HEK293 (cell line): ENCODE measurements at regions not wholly inside any gene's neighbourhood (a gene's known extent, or its start where the extent isn't known, plus 50 kb on each side); places are given as distances from the start of the nearest gene placed in this dataset.

Experiments used
- CTCF ChIA-PET: fragments of 350-600 bp; formaldehyde crosslinking; extraction: SDS; loops from one replicate; lab custom pipeline; 2021; ENCODE audit warnings: antibody characterized with exemption; lab: Yijun Ruan, JAX
- POLR2A ChIA-PET: fragments of 300-600 bp; formaldehyde crosslinking; extraction: SDS; loops from one replicate; lab custom pipeline; 2020; ENCODE audit warnings: antibody characterized with exemption, inconsistent platforms; lab: Yijun Ruan, JAX
- H3K27ac ChIP-seq: fragments of 200-500 bp; sonication (Bioruptor generic); 2 replicates; pipeline ENCODE4 v1.5.1; 2014; ENCODE audit warnings: low read depth, low read length, control low read depth, inconsistent platforms; ENCODE audit errors: extremely low read depth
- H3K36me3 ChIP-seq, 2 experiments: fragments of 200-500 bp in 1 of 2; sonication (Bioruptor generic) in 1 of 2; 1 replicate in 1 of 2; 2 replicates in 1 of 2; pipeline ENCODE4 v1.5.1; 2014 to 2017; ENCODE audit warnings: inconsistent platforms in 2 of 2, low read length in 2 of 2; ENCODE audit not compliant: control insufficient read depth in 2 of 2, insufficient read depth in 1 of 2
- H3K4me1 ChIP-seq: fragments of 200-500 bp; sonication (Bioruptor generic); 2 replicates; pipeline ENCODE4 v1.5.1; 2014; ENCODE audit warnings: mild to moderate bottlenecking, low read length, inconsistent platforms; ENCODE audit not compliant: control insufficient read depth, insufficient read depth
- H3K4me3 ChIP-seq: 2 replicates; pipeline ENCODE4 v1.5.1; 2011; ENCODE audit warnings: low read depth, mild to moderate bottlenecking, control low read depth, low read length, moderate library complexity
- H3K9me3 ChIP-seq: fragments of 200-500 bp; sonication (Bioruptor generic); 2 replicates; pipeline ENCODE4 v1.5.1; 2014; ENCODE audit warnings: low read depth, low read length, inconsistent platforms; ENCODE audit not compliant: control insufficient read depth, insufficient read depth
- HOXC10 ChIP-seq: sonication (generic); formaldehyde crosslinking; IDR thresholded peaks from 2 replicates; pipeline ENCODE4 v1.8.1; 2023; ENCODE audit warnings: mild to moderate bottlenecking, missing genetic modification reagents
- SP7 ChIP-seq: fragments of 450-650 bp; formaldehyde crosslinking; IDR thresholded peaks from 2 replicates; pipeline ENCODE4 v1.5.1; 2016; ENCODE audit warnings: missing biosample characterization, missing genetic modification characterization
- ZBTB7A ChIP-seq: fragments of 450-650 bp; formaldehyde crosslinking; IDR thresholded peaks from 2 replicates; pipeline ENCODE4 v1.5.1; 2016; ENCODE audit warnings: low read depth, missing biosample characterization, missing genetic modification characterization
- ZNF16 ChIP-seq: fragments of 450-650 bp; formaldehyde crosslinking; IDR thresholded peaks from 2 replicates; pipeline ENCODE4 v1.5.1; 2016; ENCODE audit warnings: low read depth, missing biosample characterization, missing genetic modification characterization
- ZNF175 ChIP-seq: fragments of 450-650 bp; formaldehyde crosslinking; IDR thresholded peaks from 2 replicates; pipeline ENCODE4 v1.5.1; 2016; ENCODE audit warnings: missing biosample characterization, missing genetic modification characterization
- ZNF211 ChIP-seq: fragments of 450-650 bp; formaldehyde crosslinking; IDR thresholded peaks from 2 replicates; pipeline ENCODE4 v1.5.1; 2016; ENCODE audit warnings: low read depth, missing biosample characterization, missing genetic modification characterization
- ZNF514 ChIP-seq: fragments of 450-650 bp; formaldehyde crosslinking; IDR thresholded peaks from 2 replicates; pipeline ENCODE4 v1.5.1; 2016; ENCODE audit warnings: missing biosample characterization, missing genetic modification characterization
- ZNF571 ChIP-seq: fragments of 450-650 bp; formaldehyde crosslinking; IDR thresholded peaks from 2 replicates; pipeline ENCODE4 v1.5.0; 2017; ENCODE audit warnings: missing biosample characterization, missing genetic modification characterization
- ZNF658 ChIP-seq: fragments of 450-650 bp; formaldehyde crosslinking; IDR thresholded peaks from 2 replicates; pipeline ENCODE4; 2016; ENCODE audit warnings: missing biosample characterization, missing genetic modification characterization
- ZSCAN23 ChIP-seq: fragments of 450-650 bp; formaldehyde crosslinking; IDR thresholded peaks from 2 replicates; pipeline ENCODE4 v1.5.1; 2016; ENCODE audit warnings: missing biosample characterization, missing genetic modification characterization
- TF ChIP-seq, protein P1 (sequence below): fragments of 450-650 bp; formaldehyde crosslinking; IDR thresholded peaks from 2 replicates; pipeline ENCODE4 v1.5.1; 2017; ENCODE audit warnings: missing biosample characterization, missing genetic modification characterization
- TF ChIP-seq, protein P2 (sequence below): fragments of 450-650 bp; formaldehyde crosslinking; IDR thresholded peaks from 2 replicates; pipeline ENCODE4 v1.5.1; 2017; ENCODE audit warnings: missing biosample characterization, mild to moderate bottlenecking, missing genetic modification characterization, moderate library complexity
- TF ChIP-seq, protein P3 (sequence below): fragments of 450-650 bp; formaldehyde crosslinking; IDR thresholded peaks from 2 replicates; pipeline ENCODE4 v1.5.1; 2016; ENCODE audit warnings: missing biosample characterization, missing genetic modification characterization
- TF ChIP-seq, protein P4 (sequence below): fragments of 450-650 bp; formaldehyde crosslinking; IDR thresholded peaks from 2 replicates; pipeline ENCODE4 v1.5.1; 2016; ENCODE audit warnings: missing biosample characterization, missing genetic modification characterization, borderline replicate concordance
- TF ChIP-seq, protein P5 (sequence below): fragments of 450-650 bp; formaldehyde crosslinking; IDR thresholded peaks from 2 replicates; pipeline ENCODE4 v1.5.1; 2016; ENCODE audit warnings: missing biosample characterization, missing genetic modification characterization

DNA sequence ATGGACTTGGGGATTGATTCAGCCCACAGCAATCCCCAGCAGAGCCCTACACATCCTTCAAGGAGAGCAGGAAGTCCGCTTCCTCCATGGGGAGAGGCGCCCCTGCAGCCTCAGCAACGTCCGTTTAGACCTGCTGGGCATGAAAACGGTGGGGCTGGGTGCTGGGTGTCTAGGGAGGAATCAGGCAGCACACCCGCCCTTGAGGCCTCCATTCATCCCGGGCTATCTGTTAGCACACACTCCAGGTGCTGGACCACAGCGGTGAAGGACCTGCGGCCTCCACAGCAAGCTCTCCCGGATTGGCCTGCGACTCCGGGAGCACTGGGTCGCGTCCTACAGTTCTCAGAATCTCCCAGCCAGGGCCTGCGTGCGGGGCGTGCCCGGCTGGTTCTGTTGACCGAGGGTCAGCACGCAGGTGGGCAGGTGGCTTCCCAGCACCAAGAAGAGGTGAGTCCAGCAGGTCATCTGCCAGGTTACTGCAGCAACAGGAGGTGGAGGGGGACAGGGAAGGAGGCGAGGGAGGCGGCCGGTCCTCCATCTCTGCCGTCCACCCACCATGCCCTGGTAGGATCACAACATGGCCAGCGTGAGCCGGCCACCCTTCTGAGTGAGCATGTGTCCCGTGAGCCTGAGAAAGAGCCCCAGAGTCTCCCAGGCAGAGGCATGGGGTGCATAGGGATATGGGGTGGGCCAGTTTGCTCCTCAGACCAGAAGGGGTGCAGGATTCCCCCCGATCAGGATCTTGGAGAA, 96.6 kb downstream of the RIPK4 start (continued):
- TF ChIP-seq ZNF658 (tag by site-specific recombination) (no peak), ZNF571 (no peak)
- TF ChIP-seq, protein P1, sequence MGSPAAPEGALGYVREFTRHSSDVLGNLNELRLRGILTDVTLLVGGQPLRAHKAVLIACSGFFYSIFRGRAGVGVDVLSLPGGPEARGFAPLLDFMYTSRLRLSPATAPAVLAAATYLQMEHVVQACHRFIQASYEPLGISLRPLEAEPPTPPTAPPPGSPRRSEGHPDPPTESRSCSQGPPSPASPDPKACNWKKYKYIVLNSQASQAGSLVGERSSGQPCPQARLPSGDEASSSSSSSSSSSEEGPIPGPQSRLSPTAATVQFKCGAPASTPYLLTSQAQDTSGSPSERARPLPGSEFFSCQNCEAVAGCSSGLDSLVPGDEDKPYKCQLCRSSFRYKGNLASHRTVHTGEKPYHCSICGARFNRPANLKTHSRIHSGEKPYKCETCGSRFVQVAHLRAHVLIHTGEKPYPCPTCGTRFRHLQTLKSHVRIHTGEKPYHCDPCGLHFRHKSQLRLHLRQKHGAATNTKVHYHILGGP, result no peak

DNA sequence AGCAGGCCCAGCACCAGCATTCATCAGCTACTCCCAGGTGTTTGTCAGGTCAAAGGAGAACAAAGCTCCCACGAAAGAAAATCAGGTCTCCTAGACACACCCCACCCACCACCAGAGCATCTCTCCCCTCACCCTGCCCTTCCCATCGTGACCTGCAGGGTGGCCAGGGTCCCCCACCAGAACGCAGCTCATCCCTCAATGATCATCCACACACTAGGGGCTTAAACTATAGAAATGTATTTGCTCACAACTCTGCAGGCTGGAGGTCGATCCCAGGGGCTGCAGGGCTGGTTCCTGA, 97.4 kb downstream of the RIPK4 start:
- POLR2A ChIA-PET, result no interaction called here
- Histone ChIP-seq H3K4me1 (no peaks in the 10 kb centered on the region), H3K4me3 (no peak overlapping the region)
- TF ChIP-seq, protein P2, sequence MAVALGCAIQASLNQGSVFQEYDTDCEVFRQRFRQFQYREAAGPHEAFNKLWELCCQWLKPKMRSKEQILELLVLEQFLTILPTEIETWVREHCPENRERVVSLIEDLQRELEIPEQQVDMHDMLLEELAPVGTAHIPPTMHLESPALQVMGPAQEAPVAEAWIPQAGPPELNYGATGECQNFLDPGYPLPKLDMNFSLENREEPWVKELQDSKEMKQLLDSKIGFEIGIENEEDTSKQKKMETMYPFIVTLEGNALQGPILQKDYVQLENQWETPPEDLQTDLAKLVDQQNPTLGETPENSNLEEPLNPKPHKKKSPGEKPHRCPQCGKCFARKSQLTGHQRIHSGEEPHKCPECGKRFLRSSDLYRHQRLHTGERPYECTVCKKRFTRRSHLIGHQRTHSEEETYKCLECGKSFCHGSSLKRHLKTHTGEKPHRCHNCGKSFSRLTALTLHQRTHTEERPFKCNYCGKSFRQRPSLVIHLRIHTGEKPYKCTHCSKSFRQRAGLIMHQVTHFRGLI (tag by site-specific recombination), result no peak
- TF ChIP-seq HOXC10, result no peak
- no peak for TF ChIP-seq ZBTB7A (tag by site-specific recombination)
- TF ChIP-seq SP7, result no peak
- no peak for TF ChIP-seq ZSCAN23 (tag by site-specific recombination)
- no peak for TF ChIP-seq ZNF16 (tag by site-specific recombination)
- no peak for TF ChIP-seq ZNF211
- TF ChIP-seq ZNF514, result no peak
- TF ChIP-seq, protein P3, sequence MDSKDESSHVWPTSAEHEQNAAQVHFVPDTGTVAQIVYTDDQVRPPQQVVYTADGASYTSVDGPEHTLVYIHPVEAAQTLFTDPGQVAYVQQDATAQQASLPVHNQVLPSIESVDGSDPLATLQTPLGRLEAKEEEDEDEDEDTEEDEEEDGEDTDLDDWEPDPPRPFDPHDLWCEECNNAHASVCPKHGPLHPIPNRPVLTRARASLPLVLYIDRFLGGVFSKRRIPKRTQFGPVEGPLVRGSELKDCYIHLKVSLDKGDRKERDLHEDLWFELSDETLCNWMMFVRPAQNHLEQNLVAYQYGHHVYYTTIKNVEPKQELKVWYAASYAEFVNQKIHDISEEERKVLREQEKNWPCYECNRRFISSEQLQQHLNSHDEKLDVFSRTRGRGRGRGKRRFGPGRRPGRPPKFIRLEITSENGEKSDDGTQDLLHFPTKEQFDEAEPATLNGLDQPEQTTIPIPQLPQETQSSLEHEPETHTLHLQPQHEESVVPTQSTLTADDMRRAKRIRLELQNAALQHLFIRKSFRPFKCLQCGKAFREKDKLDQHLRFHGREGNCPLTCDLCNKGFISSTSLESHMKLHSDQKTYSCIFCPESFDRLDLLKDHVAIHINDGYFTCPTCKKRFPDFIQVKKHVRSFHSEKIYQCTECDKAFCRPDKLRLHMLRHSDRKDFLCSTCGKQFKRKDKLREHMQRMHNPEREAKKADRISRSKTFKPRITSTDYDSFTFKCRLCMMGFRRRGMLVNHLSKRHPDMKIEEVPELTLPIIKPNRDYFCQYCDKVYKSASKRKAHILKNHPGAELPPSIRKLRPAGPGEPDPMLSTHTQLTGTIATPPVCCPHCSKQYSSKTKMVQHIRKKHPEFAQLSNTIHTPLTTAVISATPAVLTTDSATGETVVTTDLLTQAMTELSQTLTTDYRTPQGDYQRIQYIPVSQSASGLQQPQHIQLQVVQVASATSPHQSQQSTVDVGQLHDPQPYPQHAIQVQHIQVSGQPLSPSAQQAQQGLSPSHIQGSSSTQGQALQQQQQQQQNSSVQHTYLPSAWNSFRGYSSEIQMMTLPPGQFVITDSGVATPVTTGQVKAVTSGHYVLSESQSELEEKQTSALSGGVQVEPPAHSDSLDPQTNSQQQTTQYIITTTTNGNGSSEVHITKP (tag by site-specific recombination), result no peak
- TF ChIP-seq, protein P4, sequence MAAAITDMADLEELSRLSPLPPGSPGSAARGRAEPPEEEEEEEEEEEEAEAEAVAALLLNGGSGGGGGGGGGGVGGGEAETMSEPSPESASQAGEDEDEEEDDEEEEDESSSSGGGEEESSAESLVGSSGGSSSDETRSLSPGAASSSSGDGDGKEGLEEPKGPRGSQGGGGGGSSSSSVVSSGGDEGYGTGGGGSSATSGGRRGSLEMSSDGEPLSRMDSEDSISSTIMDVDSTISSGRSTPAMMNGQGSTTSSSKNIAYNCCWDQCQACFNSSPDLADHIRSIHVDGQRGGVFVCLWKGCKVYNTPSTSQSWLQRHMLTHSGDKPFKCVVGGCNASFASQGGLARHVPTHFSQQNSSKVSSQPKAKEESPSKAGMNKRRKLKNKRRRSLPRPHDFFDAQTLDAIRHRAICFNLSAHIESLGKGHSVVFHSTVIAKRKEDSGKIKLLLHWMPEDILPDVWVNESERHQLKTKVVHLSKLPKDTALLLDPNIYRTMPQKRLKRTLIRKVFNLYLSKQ (tag by site-specific recombination), result no peak
- TF ChIP-seq, protein P5, sequence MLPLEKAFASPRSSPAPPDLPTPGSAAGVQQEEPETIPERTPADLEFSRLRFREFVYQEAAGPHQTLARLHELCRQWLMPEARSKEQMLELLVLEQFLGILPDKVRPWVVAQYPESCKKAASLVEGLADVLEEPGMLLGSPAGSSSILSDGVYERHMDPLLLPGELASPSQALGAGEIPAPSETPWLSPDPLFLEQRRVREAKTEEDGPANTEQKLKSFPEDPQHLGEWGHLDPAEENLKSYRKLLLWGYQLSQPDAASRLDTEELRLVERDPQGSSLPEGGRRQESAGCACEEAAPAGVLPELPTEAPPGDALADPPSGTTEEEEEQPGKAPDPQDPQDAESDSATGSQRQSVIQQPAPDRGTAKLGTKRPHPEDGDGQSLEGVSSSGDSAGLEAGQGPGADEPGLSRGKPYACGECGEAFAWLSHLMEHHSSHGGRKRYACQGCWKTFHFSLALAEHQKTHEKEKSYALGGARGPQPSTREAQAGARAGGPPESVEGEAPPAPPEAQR, result no peak
- TF ChIP-seq ZNF175 (tag by site-specific recombination), result no peak
- TF ChIP-seq, all 188 proteins: peak for 0
- no peak overlapping the region for H3K27ac ChIP-seq
- H3K36me3 ChIP-seq, result no peaks in the 10 kb centered on the region
- no peaks in the 10 kb centered on the region for H3K9me3 ChIP-seq
- CTCF ChIA-PET, result interaction anchor here (0.9 kb wide), 1 partner anchor 57 kb away, joined by 4 read pairs; no protein-coding TSS in a partner anchor
